ENCODE measurements at regions not wholly inside any gene's neighbourhood (a gene's known extent, or its start where the extent isn't known, plus 50 kb on each side); places are given as distances from the start of the nearest gene placed in this dataset.

DNA sequence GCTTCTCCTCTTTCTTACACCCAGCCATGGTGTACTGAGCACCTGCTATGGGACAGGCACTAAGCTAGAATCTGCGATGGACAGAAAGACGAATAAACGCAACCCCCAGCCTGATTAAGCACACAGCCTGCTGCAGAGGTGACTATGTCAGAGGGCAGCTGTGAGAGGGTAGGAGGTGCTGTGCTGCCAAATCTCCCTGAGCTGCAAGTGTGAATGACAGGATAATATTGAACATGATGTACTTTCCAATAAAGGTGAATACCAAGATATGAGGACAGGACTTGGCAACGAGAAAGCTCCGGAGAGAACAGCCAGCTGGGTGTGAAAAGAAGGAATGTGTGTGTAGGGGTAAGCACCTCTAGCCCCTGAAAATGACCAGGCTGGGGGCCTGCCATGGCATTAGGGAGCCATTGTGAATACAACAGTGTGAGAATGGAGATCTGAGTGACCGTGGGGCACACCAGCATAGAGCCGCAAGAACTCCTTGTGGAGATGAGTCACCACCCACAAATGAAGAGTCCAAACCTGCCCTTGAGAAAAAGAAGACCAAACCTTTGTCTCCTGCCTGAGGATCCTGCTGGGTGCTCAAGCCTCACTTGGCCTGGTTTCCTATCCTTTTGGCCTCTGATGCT lies 83.0 kb upstream of the ATF3 start:
- no peak for DNase-seq (ENCODE audit: low read depth)

DNA sequence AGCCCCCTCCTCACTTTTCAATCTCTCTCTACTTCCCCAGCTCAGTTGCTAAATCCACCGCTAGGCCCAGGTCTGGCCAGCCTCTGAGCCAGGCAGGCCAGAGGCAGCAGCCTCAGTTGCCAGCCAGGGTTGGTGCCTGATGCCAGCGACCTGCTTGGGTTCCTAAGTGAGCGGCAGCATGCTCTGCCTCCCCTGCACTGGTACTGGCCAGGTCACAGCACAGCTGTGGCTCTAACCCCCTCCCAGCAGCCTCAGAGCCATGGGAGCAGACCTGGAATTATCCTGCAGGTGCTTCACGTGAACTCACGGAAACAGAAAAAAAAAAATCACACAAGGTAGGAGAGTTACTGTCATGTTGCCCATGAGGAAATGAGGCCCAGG lies 82.5 kb upstream of the ATF3 start:
- DNase-seq (ENCODE audit: low read depth): no peak

DNA sequence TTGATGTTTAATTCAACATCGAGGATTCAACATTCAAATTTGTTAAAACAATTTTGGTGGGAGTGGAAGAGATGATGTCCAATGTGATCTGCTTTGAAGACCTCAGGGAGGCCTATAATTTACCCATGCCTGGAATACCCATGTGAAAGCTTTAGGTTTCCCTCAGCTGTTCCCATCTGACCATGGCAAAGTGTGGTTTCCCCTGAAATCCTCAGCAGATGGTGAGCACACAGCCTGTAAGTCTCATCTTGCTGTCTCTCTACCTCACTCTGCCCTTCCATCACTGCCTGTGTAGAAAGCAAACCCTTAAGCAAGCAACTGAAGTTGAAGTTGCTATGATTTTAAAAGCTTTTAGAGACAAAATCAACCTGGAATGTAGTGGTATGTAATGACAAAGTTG lies 80.1 kb upstream of the ATF3 start:
- DNase-seq (ENCODE audit: low read depth): no peak

GRCh38 chr1:212529211-212529741 lies 79.3 kb upstream of the ATF3 start:
- no peak for DNase-seq (ENCODE audit: low read depth)

GRCh38 chr1:212531267-212531666 lies 77.3 kb upstream of the ATF3 start:
- no peak for DNase-seq (ENCODE audit: low read depth)

- DNase-seq (ENCODE audit: low read depth): no peak
These were observed 76.8 kb upstream of the ATF3 start for GRCh38 chr1:212531796-212532195.

DNA sequence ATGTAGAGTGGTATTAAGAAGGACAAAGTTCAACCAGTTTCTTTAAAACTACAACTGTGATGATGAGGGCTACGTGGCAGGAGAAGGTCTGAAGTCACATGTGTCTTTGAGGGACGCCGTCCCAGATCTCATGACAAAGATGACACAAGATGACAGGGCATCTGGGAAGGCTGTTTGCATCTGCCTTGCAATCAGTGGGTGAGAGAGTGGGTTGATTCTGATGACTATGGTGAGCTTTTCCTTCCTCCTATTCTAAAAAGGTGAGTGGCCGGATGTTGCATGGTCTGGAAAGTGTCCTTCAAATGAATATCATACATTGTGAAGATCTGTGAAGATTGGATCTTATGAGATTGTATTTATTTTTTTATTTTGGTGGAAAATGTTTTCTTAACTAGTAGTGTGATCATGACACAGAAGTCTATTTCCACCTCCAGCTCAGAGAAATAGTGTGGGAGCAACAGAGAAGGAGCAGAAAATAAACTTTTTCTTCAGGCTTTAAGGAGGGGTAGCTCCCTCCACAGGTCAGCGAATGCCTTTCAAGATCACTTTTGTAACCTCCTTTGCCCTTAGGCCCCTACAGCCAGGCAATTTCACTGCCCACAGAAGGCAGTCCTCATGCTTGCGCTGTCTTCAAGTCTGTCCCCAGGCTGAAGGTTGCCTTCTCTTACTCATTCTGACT lies 76.0 kb upstream of the ATF3 start:
- DNase-seq (ENCODE audit: low read depth): no peak

- no peak for DNase-seq (ENCODE audit: low read depth)
These were observed 75.4 kb upstream of the ATF3 start for GRCh38 chr1:212533148-212533517.

DNA sequence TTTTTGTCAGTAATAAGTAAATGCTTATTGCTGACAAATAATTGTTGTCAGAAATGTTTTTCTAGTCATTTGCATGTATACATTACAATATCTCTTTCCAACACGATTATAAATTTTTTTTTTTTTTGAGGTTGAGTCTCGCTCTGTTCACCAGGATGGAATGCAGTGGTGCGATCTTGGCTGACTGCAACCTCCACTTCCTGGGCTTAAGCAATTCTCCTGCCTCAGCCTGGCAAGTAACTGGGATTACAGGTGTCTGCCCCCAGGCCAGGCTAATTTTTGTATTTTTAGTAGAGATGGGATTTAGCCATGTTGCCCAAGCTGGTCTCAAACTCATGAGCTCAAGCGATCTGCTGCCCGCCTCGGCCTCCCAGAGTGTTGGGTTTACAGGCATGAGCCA lies 72.0 kb upstream of the ATF3 start:
- DNase-seq (ENCODE audit: low read depth): no peak

DNA sequence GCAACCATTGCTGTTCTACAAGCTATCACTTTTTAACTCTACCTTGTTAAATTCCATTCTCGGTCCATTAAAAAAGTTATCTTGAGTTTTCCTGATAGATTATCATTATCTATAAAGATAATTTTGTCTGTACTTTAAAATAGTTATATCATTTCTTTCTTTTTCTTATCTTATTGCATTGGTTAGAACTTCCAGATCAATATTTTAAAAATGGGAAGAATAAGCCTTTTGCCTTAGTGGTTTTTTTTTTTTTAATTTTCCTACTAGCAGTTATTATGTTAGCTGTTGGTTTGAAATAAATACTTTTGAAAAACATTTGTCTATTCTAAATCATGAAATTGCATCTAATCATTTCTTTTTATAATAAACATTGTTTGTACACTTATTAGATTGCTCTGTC lies 71.0 kb upstream of the ATF3 start:
- DNase-seq (ENCODE audit: low read depth): no peak

DNA sequence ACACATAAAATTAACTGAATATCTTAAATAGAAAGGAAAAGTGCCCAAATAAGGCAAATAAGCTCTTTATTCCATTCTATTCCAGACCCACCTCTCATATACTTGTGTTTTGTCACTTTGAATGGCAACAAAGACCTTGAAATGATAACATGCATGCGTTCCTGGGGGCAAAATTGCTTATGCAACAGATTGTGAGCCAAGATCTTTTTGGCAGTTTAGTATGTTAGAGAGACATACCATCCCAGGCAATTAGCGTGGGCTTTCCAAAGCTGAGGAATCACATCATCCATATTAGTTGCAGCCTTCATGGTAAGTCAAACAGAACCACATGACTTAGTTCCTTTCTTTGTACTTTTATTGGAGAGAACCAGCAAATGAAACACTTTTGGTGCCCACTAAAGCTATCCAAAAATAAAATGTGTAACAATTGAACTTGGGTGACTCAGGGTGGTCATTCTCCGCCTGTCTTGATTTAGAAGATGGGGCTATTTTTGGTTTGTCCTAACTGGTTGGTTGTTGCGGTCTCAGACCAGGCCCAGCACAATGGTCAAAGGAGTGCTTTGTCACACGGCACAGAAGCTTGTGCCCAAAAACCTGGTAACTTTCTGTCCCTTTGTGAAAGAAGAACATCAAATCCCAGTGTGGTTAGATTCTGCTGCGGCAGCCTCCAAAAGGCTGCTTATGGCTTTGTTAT lies 68.7 kb upstream of the ATF3 start:
- DNase-seq (ENCODE audit: low read depth): no peak

DNA sequence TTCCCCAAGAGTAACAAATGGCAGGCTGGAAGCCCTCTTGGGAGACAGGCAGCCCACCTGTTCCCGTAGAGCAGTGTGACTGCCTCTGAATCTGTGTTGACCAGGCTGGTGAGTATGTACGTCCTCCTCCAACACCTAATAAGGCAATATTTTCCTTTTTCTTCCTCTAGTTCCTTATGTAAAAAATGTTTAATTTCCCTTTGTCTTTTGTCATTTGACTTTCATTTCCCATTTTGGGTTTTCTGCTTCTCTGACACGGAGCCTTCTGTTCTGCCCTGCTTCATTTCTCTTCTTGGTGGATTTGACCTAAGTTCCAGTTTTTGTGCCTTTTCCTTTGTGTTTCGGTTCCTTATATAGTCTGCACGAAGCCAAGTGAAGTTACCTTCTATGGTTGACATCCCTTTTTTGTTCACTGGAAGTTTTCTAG lies 65.8 kb upstream of the ATF3 start:
- DNase-seq (ENCODE audit: low read depth): no peak

- DNase-seq (ENCODE audit: low read depth): no peak
These were observed 64.5 kb upstream of the ATF3 start for GRCh38 chr1:212544110-212544509.

DNA sequence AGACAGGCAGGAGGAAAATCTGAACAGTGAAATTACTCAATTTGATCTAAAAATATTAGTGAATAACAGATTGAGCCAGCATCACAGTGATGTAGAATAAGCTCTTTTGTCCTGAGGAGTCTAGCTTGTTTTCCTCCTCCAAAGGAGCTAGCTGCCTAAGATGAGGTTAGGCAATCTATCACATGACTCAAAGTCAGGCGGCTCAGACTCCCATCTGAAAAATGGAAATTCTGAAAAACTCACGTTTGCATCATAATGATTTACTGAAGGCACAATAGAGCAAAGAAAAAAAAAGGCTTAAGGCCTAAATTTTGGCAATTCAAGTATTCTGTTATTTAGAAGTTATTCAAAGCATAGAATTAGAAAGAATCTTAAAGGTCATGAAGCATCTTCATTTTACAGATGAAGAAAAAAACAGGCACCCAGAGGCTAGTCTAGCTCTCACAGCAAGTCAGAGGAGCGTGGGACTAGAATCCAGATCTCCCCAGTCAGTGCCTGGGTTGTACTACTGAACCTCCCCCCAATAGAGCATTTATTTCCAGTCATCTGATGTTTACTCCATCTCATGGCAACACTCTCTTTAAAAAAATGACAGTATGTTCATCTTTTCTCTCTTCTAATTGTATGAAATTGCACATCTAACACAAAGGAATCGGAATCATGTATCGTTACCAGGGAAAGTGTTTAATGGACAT lies 62.5 kb upstream of the ATF3 start:
- DNase-seq (ENCODE audit: low read depth): no peak

GRCh38 chr1:212549503-212550017 lies 59.0 kb upstream of the ATF3 start:
- no peak for DNase-seq (ENCODE audit: low read depth)

DNA sequence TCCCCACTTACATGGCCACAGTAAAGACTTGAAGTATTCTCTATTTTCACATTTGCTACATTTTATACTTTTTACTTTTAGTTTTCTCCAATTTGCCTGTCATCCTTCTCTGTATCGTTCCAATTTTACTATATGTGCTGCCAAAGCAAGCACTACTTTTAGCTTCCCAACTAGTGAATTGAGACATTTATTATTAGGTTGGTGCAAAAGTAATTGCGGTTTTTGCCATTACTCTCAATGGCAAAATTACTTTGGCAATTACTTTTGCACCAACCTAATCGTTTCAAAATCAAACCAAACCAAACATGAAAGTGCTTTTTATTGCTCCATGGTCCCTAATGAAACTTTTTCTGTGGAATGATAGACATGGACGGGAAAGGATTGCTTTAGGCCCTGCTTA lies 56.6 kb upstream of the ATF3 start:
- no peak for DNase-seq (ENCODE audit: low read depth)

DNA sequence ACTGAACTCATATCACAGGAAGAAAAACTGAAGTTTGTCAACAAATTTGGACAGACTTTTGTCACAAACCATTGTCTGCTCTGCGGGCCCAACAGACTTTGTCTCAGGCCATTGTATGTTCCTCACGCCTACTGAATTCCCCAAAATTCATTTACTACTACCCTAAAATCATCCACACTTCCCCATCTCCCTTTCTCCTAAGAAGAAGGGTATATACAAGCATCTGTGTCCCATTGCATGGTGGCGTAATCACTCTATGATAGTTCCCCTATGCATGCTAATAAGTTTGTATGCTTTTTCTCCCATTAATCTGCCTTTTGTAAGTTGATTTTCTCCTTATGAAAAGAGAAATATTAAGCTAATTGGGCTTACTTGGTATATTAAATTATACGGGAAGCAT lies 54.9 kb upstream of the ATF3 start:
- no peak for DNase-seq (ENCODE audit: low read depth)

- DNase-seq (ENCODE audit: low read depth): no peak
These were observed 54.2 kb upstream of the ATF3 start for GRCh38 chr1:212554401-212554800.

DNA sequence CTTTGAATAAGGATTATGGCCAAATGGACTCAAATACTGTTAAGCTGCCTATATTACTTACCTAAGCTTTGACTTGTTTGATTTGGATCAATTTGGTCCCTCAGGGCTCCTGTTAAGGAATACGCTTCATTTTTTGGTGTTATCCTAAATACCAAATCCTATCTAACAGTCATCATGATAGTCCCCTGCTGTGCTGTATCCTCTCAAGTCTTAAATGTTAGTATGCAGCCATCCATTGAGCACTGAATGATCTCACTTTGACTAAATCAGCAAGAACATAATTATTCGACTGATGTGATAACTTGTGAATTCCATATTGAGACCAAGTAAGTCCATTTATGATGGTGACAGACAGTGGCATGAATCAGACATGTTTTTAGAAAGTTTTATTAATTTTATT lies 53.1 kb upstream of the ATF3 start:
- no peak for DNase-seq (ENCODE audit: low read depth)

- no peak for DNase-seq (ENCODE audit: low read depth)
These were observed 51.6 kb upstream of the ATF3 start for GRCh38 chr1:212556822-212557549.

- DNase-seq (ENCODE audit: low read depth): no peak
These were observed 50.5 kb upstream of the ATF3 start for GRCh38 chr1:212557739-212558692.

Data from CMK (cell line).